ENCODE measurements at regions not wholly inside any gene's neighbourhood (a gene's known extent, or its start where the extent isn't known, plus 50 kb on each side); places are given as distances from the start of the nearest gene placed in this dataset.

DNA sequence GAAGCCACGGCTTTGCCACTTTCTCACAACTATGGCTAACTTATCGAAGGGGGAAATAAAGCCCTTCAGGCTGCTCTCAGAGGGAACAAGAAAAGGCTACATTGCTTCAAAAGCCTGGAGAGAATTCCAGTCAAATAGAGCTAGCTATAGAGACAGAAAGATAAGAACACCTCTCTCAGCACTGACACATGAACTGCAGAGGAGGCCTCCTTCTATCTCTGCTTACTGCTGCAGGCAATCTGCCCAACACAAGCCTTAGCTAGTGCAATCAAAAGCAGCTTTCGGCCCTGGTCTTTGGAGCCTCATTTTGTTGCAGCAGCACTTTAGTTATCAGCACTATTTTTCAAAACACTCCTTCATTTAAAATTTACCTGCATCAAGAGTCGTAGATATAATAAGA lies 118.4 kb upstream of the ROBO1 start:
- no peak overlapping the region for H3K4me3 ChIP-seq
- no peak overlapping the region for H3K27ac ChIP-seq

DNA sequence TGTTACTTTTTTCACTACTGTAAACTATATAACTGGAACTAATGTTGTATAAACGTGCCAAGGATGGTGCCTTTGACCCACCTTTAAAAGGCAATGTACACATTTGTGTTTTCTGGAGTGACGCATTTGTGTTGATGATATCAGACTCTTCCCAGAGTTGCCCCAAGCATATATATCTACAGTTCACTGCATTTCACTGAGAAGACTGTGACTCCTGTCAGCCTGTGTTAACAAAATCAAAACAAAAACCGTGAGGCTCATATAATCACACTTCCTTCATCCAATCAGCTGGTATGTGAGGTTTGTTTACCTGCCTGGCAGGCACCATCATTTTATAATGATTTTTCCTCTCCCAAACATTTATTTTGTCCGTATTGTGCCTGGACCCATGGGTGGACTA lies 117.6 kb upstream of the ROBO1 start:
- H3K27ac ChIP-seq, result no peak overlapping the region
- H3K4me3 ChIP-seq, result no peak overlapping the region

DNA sequence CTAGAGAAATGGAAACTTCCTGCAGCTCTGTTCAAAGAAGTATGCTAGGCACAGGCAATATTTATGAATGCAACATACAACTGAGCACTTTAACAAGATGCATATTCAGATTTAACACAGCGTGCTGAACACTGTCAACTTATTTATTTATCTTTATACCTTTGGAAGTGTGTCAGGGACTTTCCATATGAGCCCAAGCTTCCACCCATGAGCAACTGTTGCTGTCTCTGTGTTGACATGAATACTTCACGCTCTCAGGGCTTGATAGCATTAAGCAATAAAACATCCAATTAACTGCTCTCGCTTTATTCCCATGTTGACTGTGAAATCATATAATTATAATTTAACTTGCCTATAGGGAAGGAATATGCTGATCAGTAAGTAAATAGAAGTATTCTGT lies 116.6 kb upstream of the ROBO1 start:
- Histone ChIP-seq H3K27ac (no peak overlapping the region), H3K4me3 (no peak overlapping the region)

DNA sequence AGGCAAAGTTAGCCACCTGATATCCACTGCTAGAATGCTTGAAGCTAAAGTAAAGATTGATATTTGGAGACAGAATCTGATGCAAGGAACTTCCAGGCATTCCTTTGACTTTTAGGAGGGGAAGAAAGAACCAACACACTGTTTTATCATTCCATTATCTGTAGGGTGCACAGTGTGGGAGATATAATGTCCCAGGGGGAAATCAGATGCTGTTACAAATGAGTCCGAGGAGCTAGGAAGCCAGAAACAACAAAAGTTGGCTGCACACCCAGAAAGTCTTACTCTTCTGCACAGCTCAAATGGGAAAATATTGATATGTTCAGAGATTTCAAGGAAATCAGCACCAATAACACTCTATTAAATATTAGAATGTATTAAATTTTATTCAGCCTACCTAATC lies 113.6 kb upstream of the ROBO1 start:
- Histone ChIP-seq H3K27ac (no peak overlapping the region), H3K4me3 (no peak overlapping the region)

DNA sequence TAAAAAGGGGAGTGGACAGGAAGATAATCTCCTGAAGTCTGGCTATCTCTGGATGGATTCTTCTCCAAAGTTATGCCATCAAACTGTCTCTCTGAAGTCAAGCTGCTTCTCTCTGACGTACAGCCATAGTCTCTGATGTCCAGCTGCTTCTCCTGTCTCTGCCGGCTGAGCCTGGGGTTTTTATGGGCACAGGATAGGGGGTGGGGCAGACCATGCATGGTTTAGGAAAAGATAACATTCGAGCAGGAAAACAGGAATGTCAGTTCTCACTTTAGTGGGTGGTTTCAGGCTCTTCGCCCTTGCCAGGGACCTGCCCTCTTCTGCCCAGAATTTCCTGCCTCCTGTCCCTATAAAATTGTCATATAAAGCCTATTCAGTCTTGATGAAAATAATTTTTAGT lies 110.9 kb upstream of the ROBO1 start:
- Histone ChIP-seq H3K27ac (no peak overlapping the region), H3K4me3 (no peak overlapping the region)

DNA sequence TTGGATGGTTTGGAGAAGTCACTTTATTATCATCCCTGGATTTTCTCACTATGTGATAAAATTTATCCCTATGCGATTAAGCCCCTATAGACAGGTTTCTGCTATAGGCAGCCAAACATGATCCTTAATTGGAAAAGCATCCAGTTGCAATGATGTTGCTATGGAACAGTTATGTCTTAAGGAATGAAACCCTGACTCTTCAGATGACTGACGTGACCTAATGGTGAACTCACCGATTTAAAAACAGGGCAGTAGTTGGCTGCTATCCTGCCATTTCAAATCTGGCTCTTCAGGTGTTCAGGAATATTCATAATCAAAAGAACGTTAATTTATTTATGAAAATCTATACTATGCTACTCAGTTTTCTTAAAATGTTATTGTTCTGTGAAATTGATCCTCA lies 106.8 kb upstream of the ROBO1 start:
- Histone ChIP-seq H3K27ac (no peak overlapping the region), H3K4me3 (no peak overlapping the region)

DNA sequence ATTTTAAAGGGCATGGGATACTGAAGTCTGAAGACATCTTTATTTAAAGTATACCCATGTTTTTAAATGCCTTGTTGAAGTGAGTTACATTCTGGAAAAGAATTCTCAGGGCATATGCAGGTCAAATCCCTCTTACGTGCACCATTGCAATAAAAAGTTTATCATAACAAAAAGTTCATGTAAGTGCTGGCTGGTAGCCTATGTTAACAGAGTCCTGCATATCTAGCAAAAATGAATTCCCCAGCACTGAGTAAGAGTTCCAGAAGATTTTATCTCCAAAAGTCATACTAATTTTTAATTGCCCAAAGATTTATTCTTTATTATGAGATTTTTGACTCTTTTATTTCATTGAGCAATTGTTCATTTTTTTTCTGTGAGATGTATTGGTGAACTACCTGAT lies 104.7 kb upstream of the ROBO1 start:
- H3K4me3 ChIP-seq, result no peak overlapping the region
- H3K27ac ChIP-seq, result no peak overlapping the region

DNA sequence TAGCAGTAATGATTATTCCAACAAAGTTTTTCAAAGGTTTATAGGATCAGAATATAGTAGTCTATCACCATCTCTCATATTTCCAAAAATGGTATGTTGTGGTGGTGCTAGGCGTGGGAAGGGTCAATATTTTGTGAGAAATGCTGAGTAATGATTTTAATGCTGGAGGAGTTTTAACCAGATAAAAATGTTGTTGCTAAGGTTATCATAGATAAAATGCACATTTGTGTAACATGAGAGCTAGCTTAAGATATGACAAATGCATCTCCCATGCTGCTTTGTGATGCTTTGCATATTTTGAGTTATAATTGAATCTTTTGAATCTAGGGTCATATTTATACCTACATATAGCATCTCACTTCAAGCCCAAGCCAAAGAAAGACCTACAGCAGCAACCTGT lies 103.9 kb upstream of the ROBO1 start:
- H3K27ac ChIP-seq, result no peak overlapping the region
- no peak overlapping the region for H3K4me3 ChIP-seq

DNA sequence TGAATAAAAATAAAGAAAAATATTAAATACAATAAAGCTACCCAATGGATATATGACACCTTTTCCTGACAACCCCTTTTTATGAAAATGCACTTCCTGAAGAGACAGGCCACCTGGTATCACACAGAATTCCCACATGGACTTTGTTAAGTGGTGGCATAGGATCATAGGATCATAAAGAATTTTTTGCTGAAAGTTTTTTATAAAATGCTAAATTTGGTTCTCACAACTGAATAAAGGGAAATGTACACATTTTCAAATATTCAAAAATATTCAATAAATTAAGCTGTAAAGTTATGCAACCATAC lies 102.5 kb upstream of the ROBO1 start:
- Histone ChIP-seq H3K4me3 (no peak overlapping the region), H3K27ac (no peak overlapping the region)

DNA sequence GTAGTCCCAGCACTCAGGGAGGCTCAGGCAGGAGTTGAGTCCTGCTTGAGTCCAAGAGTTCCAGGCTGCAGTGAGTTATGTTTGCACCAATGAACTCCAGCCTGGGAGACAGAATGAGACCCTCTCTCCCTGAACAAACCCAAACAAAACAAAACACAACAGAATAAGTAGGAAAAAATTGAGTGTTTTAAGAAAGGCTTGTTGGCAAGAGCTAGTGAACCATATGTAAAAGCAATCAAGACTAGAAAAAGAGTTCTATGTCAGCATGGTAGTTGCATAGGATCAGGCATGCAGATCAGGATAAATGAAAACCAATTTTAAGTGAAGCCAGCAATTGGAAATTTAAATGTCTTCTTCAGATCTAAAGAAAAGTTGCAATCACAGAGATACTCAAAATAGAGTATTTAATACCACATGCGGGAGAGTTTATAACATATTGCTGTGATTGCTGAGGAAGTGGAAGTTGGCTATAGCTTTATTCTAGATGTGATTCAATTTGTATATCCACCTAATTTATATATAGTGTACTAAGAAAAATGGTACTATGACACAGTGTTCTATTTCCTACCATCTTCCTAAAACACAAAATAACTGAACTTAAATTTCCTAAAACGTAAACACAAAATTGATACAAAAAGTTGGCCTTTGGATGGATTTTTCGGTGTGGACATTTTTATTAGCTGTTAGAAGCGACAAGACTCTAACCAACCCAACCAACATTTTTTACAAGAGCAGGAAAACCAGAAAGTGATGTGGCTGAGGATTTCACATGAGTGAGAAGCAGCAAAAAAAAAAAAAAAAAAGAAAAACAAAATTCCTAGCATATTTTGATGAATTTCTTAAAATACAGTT lies 101.9 kb upstream of the ROBO1 start:
- Histone ChIP-seq H3K4me3 (no peak overlapping the region), H3K27ac (no peak overlapping the region)

DNA sequence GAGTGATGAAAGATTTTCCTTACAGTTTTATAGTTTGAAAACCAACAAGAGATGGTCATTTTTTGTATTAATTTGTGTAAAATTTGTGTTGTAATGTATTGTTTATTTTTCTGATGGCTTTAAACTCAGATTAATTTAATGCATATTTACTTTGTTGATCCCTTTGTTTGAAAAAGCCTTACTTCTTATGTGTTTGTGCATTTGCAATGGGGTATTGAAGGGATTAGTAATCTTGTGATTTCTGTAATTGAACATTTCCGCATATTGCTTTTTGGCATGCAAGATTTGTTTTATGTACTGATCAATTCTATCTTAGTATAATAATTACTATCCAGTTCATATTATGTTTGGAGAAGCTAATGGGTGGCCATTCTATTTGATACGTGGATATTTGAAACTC lies 98.4 kb upstream of the ROBO1 start:
- Histone ChIP-seq H3K4me3 (no peak overlapping the region), H3K27ac (no peak overlapping the region)

DNA sequence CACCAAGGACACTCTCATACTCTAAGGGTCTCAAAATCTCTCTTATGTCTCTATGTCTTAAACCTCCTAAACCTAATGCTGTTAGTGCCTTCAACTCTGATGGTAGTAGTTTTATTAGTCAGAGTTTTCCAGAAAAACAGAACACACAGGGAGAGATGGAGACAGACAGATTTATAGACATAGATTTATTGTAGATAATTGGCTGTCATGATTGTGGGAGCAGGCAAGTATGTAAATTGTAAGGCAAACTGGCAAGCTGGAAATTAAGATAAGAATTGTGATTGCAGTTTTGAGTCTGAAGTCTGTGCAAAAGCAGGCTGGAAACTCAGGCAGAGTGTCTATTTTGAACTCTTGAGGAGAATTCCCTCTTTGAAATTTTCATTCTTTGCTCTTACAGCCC lies 96.3 kb upstream of the ROBO1 start:
- Histone ChIP-seq H3K4me3 (no peak overlapping the region), H3K27ac (no peak overlapping the region)

DNA sequence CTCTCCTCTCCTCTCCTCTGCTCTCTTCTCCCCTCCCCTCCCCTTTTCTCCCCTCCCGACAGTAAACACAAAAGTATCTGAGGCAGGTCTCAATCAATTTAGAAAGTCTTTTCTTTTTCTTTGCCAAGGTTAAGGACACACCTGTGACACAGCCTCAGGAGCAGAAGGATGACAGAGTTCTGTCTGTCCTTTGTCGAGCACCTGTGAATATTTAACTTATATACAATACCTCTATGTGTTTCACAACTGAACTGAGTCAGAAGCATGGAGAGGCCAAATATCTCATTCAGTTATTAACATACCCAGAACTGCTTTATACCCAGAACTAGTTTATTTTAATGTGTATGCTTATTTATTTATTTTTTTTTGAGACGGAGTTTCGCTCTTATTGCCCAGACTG lies 81.1 kb upstream of the ROBO1 start:
- no peak overlapping the region for H3K4me3 ChIP-seq
- H3K27ac ChIP-seq, result no peak overlapping the region

DNA sequence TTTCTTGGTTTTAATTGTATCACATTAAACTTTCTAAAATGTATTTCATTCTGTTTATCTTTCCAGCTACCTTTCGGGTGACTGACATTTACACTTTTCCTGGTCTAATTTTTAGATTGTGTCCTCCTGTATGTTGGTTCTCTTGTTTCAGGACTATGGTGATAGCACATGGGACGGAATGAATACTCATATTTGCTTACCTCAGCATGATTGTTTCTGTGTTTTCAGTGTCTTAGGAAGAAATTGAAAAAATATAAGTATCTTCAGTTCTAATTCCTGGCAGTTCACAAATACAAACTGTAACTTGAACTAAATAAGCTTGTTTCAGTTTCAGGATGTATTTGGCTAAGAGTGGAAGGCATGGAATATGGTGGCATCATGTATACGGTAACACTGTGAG lies 80.1 kb upstream of the ROBO1 start:
- Histone ChIP-seq H3K4me3 (no peak overlapping the region), H3K27ac (no peak overlapping the region)

DNA sequence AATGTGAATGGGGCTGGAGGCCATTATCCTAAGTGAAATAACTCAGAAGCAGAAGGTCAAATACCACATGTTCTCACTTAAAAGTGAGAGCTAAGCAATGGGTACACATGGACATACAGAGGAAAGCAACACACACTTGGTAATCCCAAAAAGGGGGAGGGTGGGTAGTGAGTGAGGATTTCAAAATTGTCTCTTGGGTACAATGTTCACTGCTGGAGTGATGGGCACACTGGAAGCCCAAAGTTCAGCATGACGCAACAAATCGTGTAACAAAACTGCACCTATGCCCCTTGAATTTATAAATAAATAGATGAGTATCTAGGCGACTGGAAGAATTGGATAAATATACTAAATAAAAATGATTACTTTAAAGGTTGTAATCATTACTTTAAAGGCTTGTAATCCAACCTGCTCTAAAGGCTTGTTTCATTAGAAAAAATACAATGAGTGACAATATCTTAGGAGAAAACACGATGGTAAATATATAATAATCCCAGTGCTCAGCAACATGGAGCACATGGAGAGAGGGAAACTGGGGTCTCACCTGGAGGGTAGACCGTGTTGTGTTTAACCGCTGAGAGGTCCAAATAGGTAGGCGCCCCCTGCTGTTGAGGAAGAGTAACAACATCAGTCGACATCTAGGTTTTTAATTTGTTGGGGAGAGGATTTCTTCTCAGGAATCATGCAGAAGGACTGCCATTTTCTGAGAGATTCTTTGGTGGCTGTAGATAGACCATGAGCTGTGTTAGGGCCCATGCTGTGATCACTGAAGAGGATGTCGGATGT lies 78.5 kb upstream of the ROBO1 start:
- Histone ChIP-seq H3K4me3 (no peak overlapping the region), H3K27ac (no peak overlapping the region)

DNA sequence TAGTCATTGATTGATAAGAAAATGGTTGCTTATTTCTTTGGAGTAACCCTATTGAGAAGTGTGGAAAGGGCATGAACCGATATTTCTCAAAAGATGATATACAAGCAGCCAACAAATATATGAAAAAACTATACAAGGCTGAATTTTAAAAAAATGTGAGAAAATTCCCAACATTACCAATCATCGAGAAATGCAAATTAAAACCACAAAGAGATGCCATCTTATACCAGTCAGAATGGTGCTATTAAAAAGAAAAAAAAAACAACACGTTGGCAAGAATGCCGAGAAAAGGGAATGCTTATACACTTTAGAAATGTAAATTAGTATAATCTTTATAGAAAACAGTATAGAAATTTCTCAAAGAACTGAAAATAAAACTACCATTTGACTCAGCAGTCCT lies 77.7 kb upstream of the ROBO1 start:
- H3K4me3 ChIP-seq, result no peak overlapping the region

DNA sequence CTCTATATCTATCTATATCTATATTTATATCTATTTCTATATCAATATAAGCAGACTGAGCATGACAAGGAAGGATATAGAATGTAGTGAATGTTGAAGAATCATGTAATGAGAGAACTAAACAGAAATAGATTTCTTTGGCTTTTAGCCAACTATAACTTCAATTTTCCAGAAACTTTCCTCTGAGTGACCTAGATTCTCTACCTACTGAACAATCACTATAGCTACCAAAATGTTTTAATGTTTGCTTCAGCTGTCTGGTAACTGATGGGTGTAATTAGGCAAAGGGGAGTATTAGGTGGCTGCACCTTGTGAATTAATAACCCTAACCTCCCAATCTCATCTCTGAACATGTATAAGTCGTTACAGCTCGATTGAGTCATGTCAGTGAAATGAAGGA lies 76.4 kb upstream of the ROBO1 start:
- Histone ChIP-seq H3K4me3 (no peak overlapping the region), H3K27ac (no peak overlapping the region)

More for the DNA sequence above, 77.7 kb upstream of the ROBO1 start:
- no peak overlapping the region for H3K27ac ChIP-seq

DNA sequence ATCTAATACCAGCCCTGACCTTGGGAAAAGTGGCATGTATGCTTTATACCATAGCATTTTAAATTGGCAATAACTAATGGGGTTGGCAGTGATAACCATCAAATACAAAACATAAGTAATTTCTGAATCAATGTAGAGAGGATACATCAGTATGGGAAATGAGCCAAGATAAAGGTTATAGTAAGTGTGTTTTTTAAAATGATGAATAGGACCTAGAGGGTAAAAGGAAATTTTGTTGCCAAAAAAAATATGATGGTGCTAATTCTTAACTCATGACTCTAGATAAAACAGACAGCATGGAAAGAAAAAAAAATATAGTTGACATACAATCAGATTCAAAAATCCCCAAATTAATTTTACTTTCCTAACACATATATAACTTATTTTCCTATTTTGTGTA lies 75.4 kb upstream of the ROBO1 start:
- H3K27ac ChIP-seq, result no peak overlapping the region

DNA sequence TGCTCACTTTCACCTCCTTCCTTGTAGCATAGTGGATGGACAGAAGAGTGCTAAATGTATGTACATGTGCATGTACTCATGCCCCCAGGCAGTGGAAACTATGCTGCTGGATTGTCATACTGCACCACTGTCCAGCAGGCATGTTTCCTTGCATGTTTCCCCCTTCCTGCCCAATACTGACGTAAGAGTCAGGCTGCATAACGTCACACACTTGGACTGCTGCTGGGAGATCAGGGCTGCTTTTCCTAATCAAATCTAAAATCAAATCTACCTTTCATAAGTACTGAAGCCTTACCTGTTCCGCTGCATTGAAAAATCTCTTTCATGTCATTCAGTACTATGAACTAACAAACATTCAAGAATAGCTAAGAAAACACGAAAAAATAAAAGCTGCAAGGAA lies 67.9 kb upstream of the ROBO1 start:
- no peak overlapping the region for H3K4me3 ChIP-seq
- H3K27ac ChIP-seq, result no peak overlapping the region

More for the DNA sequence above, 75.4 kb upstream of the ROBO1 start:
- H3K4me3 ChIP-seq, result no peak overlapping the region

DNA sequence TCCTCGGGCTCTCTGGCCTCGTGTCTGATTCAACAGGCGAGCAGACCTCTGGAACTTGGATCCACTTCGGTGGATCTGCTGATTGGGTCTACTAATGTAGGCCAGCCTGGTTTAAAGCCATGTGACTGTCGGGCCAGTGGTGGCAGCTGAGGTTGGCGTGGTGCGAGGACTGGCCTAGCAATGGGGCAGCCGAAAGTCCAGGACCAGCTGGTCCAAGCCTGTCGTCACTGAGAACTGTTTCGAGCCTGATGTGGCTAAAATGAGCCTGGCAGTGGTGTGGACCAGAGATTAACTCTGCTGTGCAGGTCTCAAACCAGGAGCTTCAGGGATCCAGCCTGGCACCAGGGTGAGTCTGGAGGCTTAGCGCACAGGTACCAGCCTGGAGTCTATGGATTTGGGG lies 56.4 kb upstream of the ROBO1 start:
- Histone ChIP-seq H3K27ac (no peak overlapping the region), H3K4me3 (no peak overlapping the region)

DNA sequence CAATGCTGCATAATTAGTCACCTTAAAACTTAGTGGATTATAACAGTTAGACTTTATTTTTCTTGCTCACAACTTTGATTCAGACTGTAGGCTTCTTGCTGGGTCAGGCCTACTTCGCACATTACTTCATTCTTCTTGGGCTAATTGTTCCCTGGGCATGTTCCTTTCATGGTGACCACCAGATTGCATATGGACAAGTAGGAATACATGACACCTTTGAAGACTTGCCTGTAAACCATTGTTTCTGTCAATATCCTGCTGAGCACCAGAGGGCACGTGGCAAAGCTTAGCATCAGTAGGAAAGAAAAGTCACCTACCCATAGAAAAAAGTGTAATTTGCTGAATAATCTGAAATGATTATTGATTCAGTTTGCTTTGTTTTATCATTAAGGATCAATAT lies 54.3 kb upstream of the ROBO1 start:
- no peak overlapping the region for H3K27ac ChIP-seq
- no peak overlapping the region for H3K4me3 ChIP-seq

DNA sequence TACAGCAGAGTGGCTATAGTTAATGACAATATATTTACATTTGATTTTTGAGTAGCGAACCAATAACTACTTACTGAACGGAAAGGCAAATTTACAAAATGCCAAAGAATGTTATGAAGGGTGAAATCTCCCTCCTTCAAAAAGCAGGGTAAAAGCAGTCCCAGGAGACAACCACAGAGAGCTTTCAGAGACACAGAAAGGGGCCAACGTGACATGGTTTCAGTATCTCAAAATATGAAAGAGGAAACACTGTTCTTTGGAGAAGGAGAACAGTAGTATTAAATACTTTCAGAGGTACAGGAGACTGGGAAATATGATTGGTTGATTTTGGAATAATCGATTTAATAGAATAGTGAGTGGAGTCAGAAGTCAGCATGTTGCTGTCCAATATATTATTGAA lies 52.3 kb upstream of the ROBO1 start:
- Histone ChIP-seq H3K4me3 (no peak overlapping the region), H3K27ac (no peak overlapping the region)

Data from skin epidermis (tissue), 12 donors.